ENCODE measurements at regions not wholly inside any gene's neighbourhood (a gene's known extent, or its start where the extent isn't known, plus 50 kb on each side); places are given as distances from the start of the nearest gene placed in this dataset.

DNA sequence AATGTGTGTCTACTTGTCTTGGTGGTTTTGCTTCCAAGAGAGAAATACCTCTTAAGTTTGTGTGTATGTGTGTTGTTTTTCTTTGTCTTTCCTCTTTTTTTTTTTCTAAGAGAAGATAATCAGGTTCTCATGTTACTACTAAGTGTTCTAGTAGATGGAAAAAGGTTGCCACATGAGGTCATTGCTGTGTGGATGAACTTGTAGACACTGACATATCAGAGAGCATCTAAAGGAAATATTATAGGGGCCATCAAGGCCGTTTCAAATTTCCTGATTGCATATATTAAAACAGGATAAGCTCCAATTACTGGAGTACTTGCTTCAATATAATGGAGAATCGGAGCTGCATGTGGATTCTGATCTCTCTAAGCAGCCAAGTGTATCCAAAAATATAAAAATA lies 747.5 kb downstream of the NR2F2 start:
- TF ChIP-seq, protein P1, sequence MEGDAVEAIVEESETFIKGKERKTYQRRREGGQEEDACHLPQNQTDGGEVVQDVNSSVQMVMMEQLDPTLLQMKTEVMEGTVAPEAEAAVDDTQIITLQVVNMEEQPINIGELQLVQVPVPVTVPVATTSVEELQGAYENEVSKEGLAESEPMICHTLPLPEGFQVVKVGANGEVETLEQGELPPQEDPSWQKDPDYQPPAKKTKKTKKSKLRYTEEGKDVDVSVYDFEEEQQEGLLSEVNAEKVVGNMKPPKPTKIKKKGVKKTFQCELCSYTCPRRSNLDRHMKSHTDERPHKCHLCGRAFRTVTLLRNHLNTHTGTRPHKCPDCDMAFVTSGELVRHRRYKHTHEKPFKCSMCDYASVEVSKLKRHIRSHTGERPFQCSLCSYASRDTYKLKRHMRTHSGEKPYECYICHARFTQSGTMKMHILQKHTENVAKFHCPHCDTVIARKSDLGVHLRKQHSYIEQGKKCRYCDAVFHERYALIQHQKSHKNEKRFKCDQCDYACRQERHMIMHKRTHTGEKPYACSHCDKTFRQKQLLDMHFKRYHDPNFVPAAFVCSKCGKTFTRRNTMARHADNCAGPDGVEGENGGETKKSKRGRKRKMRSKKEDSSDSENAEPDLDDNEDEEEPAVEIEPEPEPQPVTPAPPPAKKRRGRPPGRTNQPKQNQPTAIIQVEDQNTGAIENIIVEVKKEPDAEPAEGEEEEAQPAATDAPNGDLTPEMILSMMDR (IDR thresholded peaks at IDR 0.05; ENCODE audit: low read depth, low read length, poor library complexity, severe bottlenecking): no peak
- no peak for TF ChIP-seq EZH2phosphoT487 (IDR thresholded peaks at IDR 0.05; ENCODE audit: borderline replicate concordance, low read length)
